Esophagus (tissue), 2 donors: ENCODE measurements at regions not wholly inside any gene's neighbourhood (a gene's known extent, or its start where the extent isn't known, plus 50 kb on each side); places are given as distances from the start of the nearest gene placed in this dataset.
"Not testable (repeated sequence)": the region's sequence is repeated elsewhere in the genome, so short reads cannot be mapped to it uniquely, and the experiment has no call there.

Source experiments
- H3K27ac ChIP-seq, 2 donors: one replicate each; pipeline ENCODE4 v1.5.1; 2013; ENCODE audit warnings: low read depth in 2 of 2, mild to moderate bottlenecking in 2 of 2, inconsistent platforms in 1 of 2, low read length in 1 of 2, moderate library complexity in 1 of 2
- H3K27me3 ChIP-seq, 2 donors: one replicate each; pipeline ENCODE4 v1.6.1; 2013; ENCODE audit warnings: low read length in 2 of 2, control low read depth in 1 of 2, mild to moderate bottlenecking in 1 of 2; ENCODE audit not compliant: insufficient read depth in 2 of 2, control insufficient read depth in 1 of 2
- H3K36me3 ChIP-seq, 2 donors: one replicate each; pipeline ENCODE4 v1.6.1; 2013; ENCODE audit warnings: low read length in 1 of 2; ENCODE audit not compliant: control insufficient read depth in 2 of 2, insufficient read depth in 2 of 2
- H3K4me1 ChIP-seq, 2 donors: one replicate each; pipeline ENCODE4 v1.6.1; 2013; ENCODE audit warnings: low read length in 1 of 2; ENCODE audit not compliant: control insufficient read depth in 2 of 2, insufficient read depth in 2 of 2
- H3K4me3 ChIP-seq, 2 donors: one replicate each; pipeline ENCODE4 v1.5.1; 2013; ENCODE audit warnings: low read length in 2 of 2, mild to moderate bottlenecking in 2 of 2, low read depth in 1 of 2, moderate library complexity in 1 of 2
- H3K9me3 ChIP-seq, 2 donors: one replicate each; pipeline ENCODE4 v1.6.1; 2013; ENCODE audit warnings: mild to moderate bottlenecking in 2 of 2, low read depth in 1 of 2, low read length in 1 of 2, moderate library complexity in 1 of 2; ENCODE audit not compliant: control insufficient read depth in 2 of 2, insufficient read depth in 1 of 2
- WGBS, 2 donors: extraction: QIAGEN DNeasy Blood & Tissue Kit; methylation state at CpG; one replicate each; pipeline ENCODE4 v1.1.7; 2013; 5-methylcytosine and 5-hydroxymethylcytosine counted together
- donor health status: healthy with polysubstance abuse.
- donor health status: Bipolar disorder and iron deficiency.

DNA sequence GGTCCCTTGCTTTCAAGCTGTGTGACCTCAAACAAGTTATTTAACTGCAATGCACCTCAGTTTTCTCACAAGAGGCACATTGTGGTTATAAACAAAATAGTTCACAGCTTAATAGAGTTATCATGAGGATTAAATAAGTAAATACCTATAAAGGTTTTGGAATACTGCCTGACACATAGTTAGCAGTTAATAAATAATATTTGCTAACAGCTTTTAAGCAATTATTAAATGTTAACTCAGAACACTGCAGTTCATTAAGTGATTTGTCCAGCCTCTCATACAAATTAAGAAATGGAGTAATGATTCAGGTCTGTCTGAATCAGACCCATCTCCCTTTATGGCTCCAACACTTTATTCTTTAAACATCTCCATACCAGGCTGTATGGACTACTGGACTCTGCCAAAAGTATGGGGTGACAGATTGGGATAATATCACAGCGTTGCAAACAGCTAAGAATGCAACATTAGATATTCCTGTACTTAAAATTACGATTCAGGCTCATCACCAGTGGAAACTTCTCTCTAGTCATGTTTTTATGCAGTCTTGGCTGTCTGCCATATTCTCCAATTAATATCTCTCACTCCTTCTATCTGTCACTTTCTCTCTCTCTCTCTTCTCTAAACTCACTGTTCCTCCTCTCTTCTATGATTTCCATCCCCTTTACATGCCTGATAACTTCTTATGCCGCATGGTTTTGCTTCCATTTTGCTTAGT is 370.6 kb upstream of the UBE2E3 start:
- WGBS, 2 donors: 53 to 59% methylated on average over 3 of the region's 3 CpGs

DNA sequence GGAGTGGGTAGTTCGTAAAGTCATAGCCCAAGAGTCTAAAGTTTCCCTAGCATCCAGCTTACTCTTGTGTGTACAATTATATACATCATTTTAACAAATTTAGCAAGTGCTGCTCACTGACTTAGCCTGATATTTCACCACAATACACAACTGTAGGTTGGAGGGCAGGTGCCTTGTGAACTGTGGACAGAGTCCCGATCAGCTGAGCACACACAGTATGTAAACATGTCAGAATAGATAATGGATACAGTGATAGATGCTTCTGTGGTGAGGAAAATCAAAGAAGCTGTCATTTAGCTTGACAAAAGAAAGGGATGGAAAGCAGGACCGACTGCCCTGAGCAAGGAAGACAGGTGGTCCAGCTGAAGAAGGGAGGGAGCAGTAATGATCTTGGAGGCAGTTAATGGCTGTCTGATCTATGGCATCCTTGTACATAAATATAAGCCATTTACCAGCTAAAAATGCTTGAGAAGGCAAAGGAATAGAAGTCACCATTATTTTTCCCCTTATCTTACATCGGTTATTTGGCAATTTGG is 372.8 kb upstream of the UBE2E3 start:
- no peak overlapping the region for H3K27ac ChIP-seq
- no peaks in the 10 kb centered on the region for H3K9me3 ChIP-seq
- no peaks in the 10 kb centered on the region for H3K36me3 ChIP-seq
- 63 to 65% methylated on average over 4 of the region's 4 CpGs for WGBS, 2 donors
- no peaks in the 10 kb centered on the region for H3K27me3 ChIP-seq
- H3K4me3 ChIP-seq: no peak overlapping the region
- H3K4me1 ChIP-seq: no peaks in the 10 kb centered on the region

More for the DNA sequence above, 370.6 kb upstream of the UBE2E3 start:
- H3K4me1 ChIP-seq: no peaks in the 10 kb centered on the region
- no peaks in the 10 kb centered on the region for H3K36me3 ChIP-seq
- no peaks in the 10 kb centered on the region for H3K27me3 ChIP-seq
- no peak overlapping the region for H3K27ac ChIP-seq
- no peaks in the 10 kb centered on the region for H3K9me3 ChIP-seq
- H3K4me3 ChIP-seq: no peak overlapping the region

DNA sequence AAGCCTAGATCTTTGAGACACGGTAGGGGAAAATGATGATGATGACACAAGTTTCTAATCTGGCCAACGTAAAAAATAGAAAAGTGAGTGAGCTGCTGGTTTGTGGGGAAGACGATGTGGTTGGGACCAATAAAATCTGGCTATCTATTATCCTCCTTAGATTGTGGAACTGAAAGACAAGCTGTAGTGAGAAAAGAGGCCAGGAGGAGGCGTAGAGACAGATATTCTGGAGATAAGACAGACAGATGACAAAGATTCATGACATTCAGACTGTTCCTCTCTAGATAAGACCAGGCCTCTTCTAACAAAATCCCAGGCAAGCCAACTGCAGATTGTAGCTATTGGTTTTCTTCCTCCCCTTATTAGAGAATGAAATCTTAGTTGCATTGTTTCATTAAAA is 376.3 kb upstream of the UBE2E3 start:
- H3K36me3 ChIP-seq: no peaks in the 10 kb centered on the region
- no peaks in the 10 kb centered on the region for H3K9me3 ChIP-seq
- H3K4me1 ChIP-seq: no peaks in the 10 kb centered on the region
- WGBS, 2 donors: 50 to 53% methylated on average over 4 of the region's 4 CpGs
- no peaks in the 10 kb centered on the region for H3K27me3 ChIP-seq
- no peak overlapping the region for H3K27ac ChIP-seq
- H3K4me3 ChIP-seq: no peak overlapping the region

DNA sequence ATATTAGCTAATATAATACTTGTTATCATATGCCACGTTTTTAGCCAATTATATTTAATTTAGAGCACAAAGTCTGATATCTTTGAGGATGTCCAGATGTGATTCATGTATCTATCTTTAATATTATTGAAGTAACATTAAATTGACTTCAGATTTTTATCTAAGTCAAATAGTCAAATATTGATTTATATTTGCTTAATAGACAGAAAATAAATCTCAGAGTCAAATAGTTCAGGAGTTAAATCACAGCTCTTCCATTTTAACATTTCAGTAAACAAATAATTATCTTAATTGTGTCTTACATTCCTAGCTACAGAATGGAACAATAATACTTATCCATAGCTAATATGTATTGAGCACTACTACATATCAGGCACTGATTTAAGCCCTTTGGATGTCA is 379.4 kb upstream of the UBE2E3 start:
- H3K4me1 ChIP-seq: no peaks in the 10 kb centered on the region
- no peaks in the 10 kb centered on the region for H3K27me3 ChIP-seq
- H3K9me3 ChIP-seq: no peaks in the 10 kb centered on the region
- no peak overlapping the region for H3K27ac ChIP-seq
- H3K36me3 ChIP-seq: no peaks in the 10 kb centered on the region
- H3K4me3 ChIP-seq: no peak overlapping the region
- 66 to 70% methylated on average over 1 of the region's 1 CpG for WGBS, 2 donors

DNA sequence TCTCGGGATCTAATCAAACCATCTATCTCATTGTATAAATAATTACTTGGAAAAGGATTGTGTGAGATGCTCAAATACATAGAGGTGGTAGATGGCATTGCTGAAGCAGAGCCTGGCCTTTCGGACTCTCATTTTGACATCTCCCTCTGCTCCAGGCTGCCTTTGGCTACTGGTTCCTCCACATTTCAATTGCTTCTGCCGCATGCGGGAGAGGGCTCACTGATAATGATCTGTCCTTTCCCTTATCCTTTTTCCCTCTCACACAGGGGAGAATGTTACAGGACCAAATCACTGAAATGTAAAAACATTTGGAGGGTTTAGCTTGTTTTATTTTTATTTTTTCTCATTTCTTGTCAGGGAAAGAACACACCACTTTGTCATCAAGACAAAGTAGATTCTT is 380.6 kb upstream of the UBE2E3 start:
- Histone ChIP-seq H3K27ac (no peak overlapping the region), H3K4me3 (no peak overlapping the region), H3K4me1 (no peaks in the 10 kb centered on the region), H3K27me3 (no peaks in the 10 kb centered on the region), H3K36me3 (no peaks in the 10 kb centered on the region), H3K9me3 (no peaks in the 10 kb centered on the region)
- 69 to 91% methylated on average over 4 of the region's 4 CpGs for WGBS, 2 donors

DNA sequence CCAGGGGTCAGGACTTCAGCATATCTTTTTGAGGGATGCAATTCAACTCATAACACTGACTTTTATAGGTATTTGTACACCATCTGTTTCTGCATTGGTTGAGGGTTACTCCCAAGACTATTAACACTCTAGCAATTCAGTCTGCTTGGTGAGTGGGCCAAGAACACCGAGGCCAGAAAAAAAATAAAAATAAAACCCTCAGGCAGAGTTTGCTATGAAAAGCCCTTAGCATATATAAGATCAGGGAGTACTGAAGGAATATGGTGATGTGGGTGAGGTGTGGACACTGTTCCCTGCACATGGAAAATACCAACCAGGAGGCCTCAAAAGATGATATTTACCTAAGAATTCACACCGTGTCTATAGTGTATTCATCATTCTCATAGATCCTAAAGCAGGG is 383.2 kb upstream of the UBE2E3 start:
- Histone ChIP-seq H3K27me3 (no peaks in the 10 kb centered on the region), H3K9me3 (no peaks in the 10 kb centered on the region)
- WGBS, 2 donors: 75 to 85% methylated on average over 2 of the region's 2 CpGs

DNA sequence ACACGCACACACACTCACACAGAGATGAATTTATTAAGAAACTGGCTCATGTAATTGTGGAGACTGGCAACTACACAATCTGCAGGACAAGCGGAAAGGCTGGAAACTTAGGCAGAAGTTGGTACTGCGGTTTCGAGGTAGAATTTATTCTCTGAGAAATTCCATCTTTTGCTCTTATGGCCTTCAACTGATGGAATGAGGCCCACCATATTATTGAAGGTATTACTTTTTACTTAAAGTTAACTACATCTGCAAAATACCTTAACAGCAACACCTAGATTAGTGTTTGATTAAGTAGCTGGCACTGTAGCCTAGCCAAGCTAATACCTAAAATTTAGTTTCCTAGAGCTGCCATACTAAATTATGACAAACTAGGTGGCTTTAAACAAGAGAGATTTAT is 384.0 kb upstream of the UBE2E3 start:
- no peak overlapping the region for H3K4me3 ChIP-seq
- no peaks in the 10 kb centered on the region for H3K36me3 ChIP-seq
- no peaks in the 10 kb centered on the region for H3K4me1 ChIP-seq
- H3K9me3 ChIP-seq: no peaks in the 10 kb centered on the region
- WGBS, 2 donors: 92 to 94% methylated on average over 4 of the region's 4 CpGs
- no peak overlapping the region for H3K27ac ChIP-seq
- no peaks in the 10 kb centered on the region for H3K27me3 ChIP-seq

More for the DNA sequence above, 383.2 kb upstream of the UBE2E3 start:
- Histone ChIP-seq H3K36me3 (no peaks in the 10 kb centered on the region), H3K4me3 (no peak overlapping the region), H3K4me1 (no peaks in the 10 kb centered on the region), H3K27ac (no peak overlapping the region)

DNA sequence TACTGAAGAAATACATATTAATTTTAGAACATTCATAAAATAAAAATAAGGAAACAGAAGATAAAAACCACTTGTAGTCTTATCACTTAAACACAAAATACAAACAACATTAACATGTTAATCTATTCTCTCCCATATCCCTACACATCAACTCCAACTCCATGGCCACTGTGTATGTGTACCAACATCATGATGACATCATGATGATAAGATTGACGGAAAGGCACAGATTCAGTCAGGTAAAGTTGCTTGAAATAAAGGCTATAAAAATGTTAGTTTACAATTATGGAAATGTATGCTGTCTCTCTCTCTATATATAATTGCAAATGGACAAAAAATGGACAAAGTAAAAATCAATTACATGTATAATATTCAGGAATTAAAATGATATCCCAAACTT is 388.5 kb upstream of the UBE2E3 start:
- H3K36me3 ChIP-seq: no peaks in the 10 kb centered on the region
- H3K9me3 ChIP-seq: no peaks in the 10 kb centered on the region
- no peaks in the 10 kb centered on the region for H3K27me3 ChIP-seq
- 88 to 93% methylated on average over 1 of the region's 1 CpG for WGBS, 2 donors
- no peaks in the 10 kb centered on the region for H3K4me1 ChIP-seq
- no peak overlapping the region for H3K4me3 ChIP-seq
- H3K27ac ChIP-seq: no peak overlapping the region

DNA sequence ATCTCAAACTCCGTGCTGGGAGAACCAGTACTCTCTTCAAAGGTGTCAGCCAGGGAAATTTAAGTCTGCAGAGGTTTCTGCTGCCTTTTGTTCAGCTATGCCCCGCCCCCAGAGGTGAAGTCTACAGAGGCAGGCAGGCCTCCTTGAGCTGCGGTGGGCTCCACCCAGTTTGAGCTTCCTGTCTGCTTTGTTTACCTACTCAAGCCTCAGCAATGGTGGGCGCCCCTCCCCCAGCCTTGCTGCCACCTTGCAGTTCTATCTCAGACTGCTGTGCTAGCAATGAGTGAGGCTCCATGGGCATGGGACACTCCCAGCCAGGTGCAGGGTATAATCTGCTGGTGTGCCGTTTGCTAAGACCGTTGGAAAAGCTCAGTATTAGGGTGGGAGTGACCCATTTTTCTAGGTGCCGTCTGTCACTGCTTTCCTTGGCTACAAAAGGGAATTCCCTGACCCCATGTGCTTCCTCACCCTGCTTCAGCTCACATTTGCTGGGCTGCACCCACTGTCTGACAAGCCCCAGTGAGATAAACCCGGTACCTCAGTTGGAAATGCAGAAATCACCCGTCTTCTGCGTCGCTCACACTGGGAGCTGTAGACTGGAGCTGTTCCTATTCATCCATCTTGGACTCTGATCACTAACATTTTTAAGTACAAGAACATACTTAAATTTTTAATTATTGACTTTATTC is 389.2 kb upstream of the UBE2E3 start:
- H3K27me3 ChIP-seq, H3K4me1 ChIP-seq, H3K36me3 ChIP-seq, H3K4me3 ChIP-seq, H3K27ac ChIP-seq, H3K9me3 ChIP-seq: not testable (repeated sequence)
- WGBS, 2 donors: 73 to 78% methylated on average over 11 of the region's 11 CpGs
